Jurkat, Clone E6-1 (cell line): ENCODE measurements at regions not wholly inside any gene's neighbourhood (a gene's known extent, or its start where the extent isn't known, plus 50 kb on each side); places are given as distances from the start of the nearest gene placed in this dataset.

Experiments used
- DNase-seq: peaks from one replicate; pipeline ENCODE4 v3.0.0-alpha.2; 2011; ENCODE audit warnings: low read depth, low spot score
- H3K4me3 ChIP-seq: 2 replicates; pipeline ENCODE4 v1.5.1; 2011; ENCODE audit warnings: mild to moderate bottlenecking, low read length, control low read depth, moderate library complexity

GRCh38 chr4:13201241-13201640, 282.9 kb downstream of the RAB28 start:
- peak; percentile 12 for DNase-seq
- no peak overlapping the region for H3K4me3 ChIP-seq

GRCh38 chr4:13196721-13197120, 287.4 kb downstream of the RAB28 start:
- DNase-seq: no peak
- no peak overlapping the region for H3K4me3 ChIP-seq

- DNase-seq: no peak
- no peak overlapping the region for H3K4me3 ChIP-seq
Observed at GRCh38 chr4:13193662-13194061, 290.5 kb downstream of the RAB28 start.

GRCh38 chr4:13190093-13190721, 293.9 kb downstream of the RAB28 start:
- no peak overlapping the region for H3K4me3 ChIP-seq
- DNase-seq: no peak

GRCh38 chr4:13184199-13184598, 299.9 kb downstream of the RAB28 start:
- no peak overlapping the region for H3K4me3 ChIP-seq
- DNase-seq: no peak

- no peak overlapping the region for H3K4me3 ChIP-seq
- no peak for DNase-seq
Observed at GRCh38 chr4:13182133-13182532, 302.0 kb downstream of the RAB28 start.

- no peak overlapping the region for H3K4me3 ChIP-seq
- no peak for DNase-seq
Observed at GRCh38 chr4:13181681-13182080, 302.5 kb downstream of the RAB28 start.

GRCh38 chr4:13180701-13181100, 303.4 kb downstream of the RAB28 start:
- DNase-seq: no peak
- H3K4me3 ChIP-seq: no peak overlapping the region

- DNase-seq: no peak
- no peak overlapping the region for H3K4me3 ChIP-seq
Observed at GRCh38 chr4:13178621-13179020, 305.5 kb downstream of the RAB28 start.

- no peak for DNase-seq
- H3K4me3 ChIP-seq: no peak overlapping the region
Observed at GRCh38 chr4:13176741-13177142, 307.4 kb downstream of the RAB28 start.

- H3K4me3 ChIP-seq: no peak overlapping the region
- DNase-seq: no peak
Observed at GRCh38 chr4:13174926-13175325, 309.2 kb downstream of the RAB28 start.

- no peak overlapping the region for H3K4me3 ChIP-seq
- DNase-seq: no peak
Observed at GRCh38 chr4:13174001-13174400, 310.1 kb downstream of the RAB28 start.

GRCh38 chr4:13171292-13172057, 312.7 kb downstream of the RAB28 start:
- no peak overlapping the region for H3K4me3 ChIP-seq
- DNase-seq: no peak

- DNase-seq: no peak
- H3K4me3 ChIP-seq: no peak overlapping the region
Observed at GRCh38 chr4:13169731-13170525, 314.2 kb downstream of the RAB28 start.

GRCh38 chr4:13168326-13168725, 315.8 kb downstream of the RAB28 start:
- no peak for DNase-seq
- no peak overlapping the region for H3K4me3 ChIP-seq

- no peak overlapping the region for H3K4me3 ChIP-seq
- DNase-seq: no peak
Observed at GRCh38 chr4:13166214-13166613, 317.9 kb downstream of the RAB28 start.

GRCh38 chr4:13164783-13165331, 319.3 kb downstream of the RAB28 start:
- no peak for DNase-seq
- no peak overlapping the region for H3K4me3 ChIP-seq

GRCh38 chr4:13162886-13163285, 321.3 kb downstream of the RAB28 start:
- no peak for DNase-seq

GRCh38 chr4:13160920-13161319, 323.2 kb downstream of the RAB28 start:
- H3K4me3 ChIP-seq: no peak overlapping the region
- no peak for DNase-seq

More at GRCh38 chr4:13162886-13163285, 321.3 kb downstream of the RAB28 start:
- H3K4me3 ChIP-seq: no peak overlapping the region
